ENCODE measurements at regions not wholly inside any gene's neighbourhood (a gene's known extent, or its start where the extent isn't known, plus 50 kb on each side); places are given as distances from the start of the nearest gene placed in this dataset.

DNA sequence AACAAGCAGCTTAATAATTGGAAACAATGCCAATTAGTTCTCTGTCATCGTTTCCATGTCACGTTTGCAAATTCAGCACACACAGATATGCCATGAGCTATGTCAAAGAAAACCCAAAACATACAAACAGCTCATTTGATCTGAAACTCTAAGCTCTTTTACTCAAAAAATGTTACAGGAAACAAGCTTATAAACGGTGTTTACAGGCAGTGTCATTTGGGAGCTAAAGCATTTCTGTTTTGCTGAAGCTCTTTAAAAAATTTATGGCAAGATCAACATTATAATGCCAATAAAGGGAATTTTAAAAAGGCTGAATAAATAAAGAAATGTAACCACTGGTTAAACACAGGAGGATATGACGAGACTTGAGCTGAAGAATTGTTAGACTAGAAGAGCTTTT lies 94.0 kb upstream of the HS3ST2 start:
- TF ChIP-seq MAFK (IDR thresholded peaks at IDR 0.05; ENCODE audit: low read depth, low read length) (no peak), USF2 (IDR thresholded peaks at IDR 0.05; ENCODE audit: low read depth, low read length) (no peak), SMC3 (IDR thresholded peaks at IDR 0.05; ENCODE audit: low read depth, low read length) (no peak), MAZ (IDR thresholded peaks at IDR 0.05; ENCODE audit: borderline replicate concordance, low read depth, low read length) (no peak), RFX5 (IDR thresholded peaks at IDR 0.05; ENCODE audit: low read depth, low read length) (no peak), RAD21 (IDR thresholded peaks at IDR 0.05; ENCODE audit: low read length) (no peak), CHD1 (IDR thresholded peaks at IDR 0.05; ENCODE audit: low read depth, low read length) (no peak), MXI1 (IDR thresholded peaks at IDR 0.05; ENCODE audit: borderline replicate concordance, low read depth, low read length) (no peak), RCOR1 (IDR thresholded peaks at IDR 0.05; ENCODE audit: insufficient replicate concordance, low read length) (no peak)
- TF ChIP-seq, protein P1, sequence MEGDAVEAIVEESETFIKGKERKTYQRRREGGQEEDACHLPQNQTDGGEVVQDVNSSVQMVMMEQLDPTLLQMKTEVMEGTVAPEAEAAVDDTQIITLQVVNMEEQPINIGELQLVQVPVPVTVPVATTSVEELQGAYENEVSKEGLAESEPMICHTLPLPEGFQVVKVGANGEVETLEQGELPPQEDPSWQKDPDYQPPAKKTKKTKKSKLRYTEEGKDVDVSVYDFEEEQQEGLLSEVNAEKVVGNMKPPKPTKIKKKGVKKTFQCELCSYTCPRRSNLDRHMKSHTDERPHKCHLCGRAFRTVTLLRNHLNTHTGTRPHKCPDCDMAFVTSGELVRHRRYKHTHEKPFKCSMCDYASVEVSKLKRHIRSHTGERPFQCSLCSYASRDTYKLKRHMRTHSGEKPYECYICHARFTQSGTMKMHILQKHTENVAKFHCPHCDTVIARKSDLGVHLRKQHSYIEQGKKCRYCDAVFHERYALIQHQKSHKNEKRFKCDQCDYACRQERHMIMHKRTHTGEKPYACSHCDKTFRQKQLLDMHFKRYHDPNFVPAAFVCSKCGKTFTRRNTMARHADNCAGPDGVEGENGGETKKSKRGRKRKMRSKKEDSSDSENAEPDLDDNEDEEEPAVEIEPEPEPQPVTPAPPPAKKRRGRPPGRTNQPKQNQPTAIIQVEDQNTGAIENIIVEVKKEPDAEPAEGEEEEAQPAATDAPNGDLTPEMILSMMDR (conservative IDR thresholded peaks at IDR 0.05; ENCODE audit: low read depth, low read length) = no peak
- TF ChIP-seq, protein P2, sequence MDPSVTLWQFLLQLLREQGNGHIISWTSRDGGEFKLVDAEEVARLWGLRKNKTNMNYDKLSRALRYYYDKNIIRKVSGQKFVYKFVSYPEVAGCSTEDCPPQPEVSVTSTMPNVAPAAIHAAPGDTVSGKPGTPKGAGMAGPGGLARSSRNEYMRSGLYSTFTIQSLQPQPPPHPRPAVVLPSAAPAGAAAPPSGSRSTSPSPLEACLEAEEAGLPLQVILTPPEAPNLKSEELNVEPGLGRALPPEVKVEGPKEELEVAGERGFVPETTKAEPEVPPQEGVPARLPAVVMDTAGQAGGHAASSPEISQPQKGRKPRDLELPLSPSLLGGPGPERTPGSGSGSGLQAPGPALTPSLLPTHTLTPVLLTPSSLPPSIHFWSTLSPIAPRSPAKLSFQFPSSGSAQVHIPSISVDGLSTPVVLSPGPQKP (IDR thresholded peaks at IDR 0.05; ENCODE audit: borderline replicate concordance, low read depth, low read length) = no peak
- Histone ChIP-seq H3K79me1 (ENCODE audit: low read depth in 1 of 2, low read length in 2 of 2) (no peaks in the 10 kb centered on the region), H3K9me1 (ENCODE audit: insufficient read depth, low read length) (no peaks in the 10 kb centered on the region), H3K4ac (ENCODE audit: low read depth, low read length) (no peak overlapping the region), H3K23ac (ENCODE audit: low read depth, low read length) (no peak overlapping the region), H3K9ac (ENCODE audit: low read depth, low read length) (no peak overlapping the region), H3K9me3 (ENCODE audit: control insufficient read depth, insufficient read depth, low read length) (peaks cover 1% of the 10 kb centered on the region; the same call in 1 of the 2 replicates), H4K5ac (ENCODE audit: low read depth, low read length) (no peak overlapping the region), H2AK5ac (ENCODE audit: low read depth, low read length) (no peak overlapping the region), H4K20me1 (ENCODE audit: insufficient read depth, low read length) (no peaks in the 10 kb centered on the region), H2BK5ac (ENCODE audit: low read depth, low read length, poor library complexity, severe bottlenecking) (no peak overlapping the region), H3K14ac (replicated peaks; ENCODE audit: low read depth, low read length) (no peak overlapping the region), H4K91ac (ENCODE audit: insufficient read depth, low read depth, low read length) (no peak overlapping the region), H2AK9ac (replicated peaks; ENCODE audit: low read depth, low read length, poor library complexity) (no peak overlapping the region), H2AFZ (replicated peaks; ENCODE audit: low read length, poor library complexity) (no peak overlapping the region), H4K8ac (ENCODE audit: low read depth in 2 of 2, low read length in 2 of 2) (no peak overlapping the region), H3K4me3 (ENCODE audit: insufficient read depth, low read depth, low read length) (no peak overlapping the region), H3K27me3 (ENCODE audit: control insufficient read depth, insufficient read depth, low read length) (no peaks in the 10 kb centered on the region), H2BK20ac (ENCODE audit: low read depth, low read length) (no peak overlapping the region), H3K36me3 (ENCODE audit: control insufficient read depth, insufficient read depth, low read length) (no peaks in the 10 kb centered on the region), H3K27ac (ENCODE audit: insufficient read depth, low read length) (no peak overlapping the region), H3K18ac (ENCODE audit: low read depth, low read length) (no peak overlapping the region), H2BK15ac (ENCODE audit: low read depth, low read length) (no peak overlapping the region), H3K56ac (ENCODE audit: extremely low read depth, insufficient read depth, low read length) (no peak overlapping the region), H3K4me2 (ENCODE audit: low read depth, low read length) (no peak overlapping the region), H3K4me1 (ENCODE audit: control insufficient read depth, insufficient read depth, low read length) (no peaks in the 10 kb centered on the region), H2BK120ac (ENCODE audit: low read depth, low read length) (no peak overlapping the region)
- dilution Hi-C loops (cut with HindIII; ENCODE audit: low sequenced_read_pairs, unreplicated experiment) = no loop called here
- ChIA-PET CTCF (no interaction called here), POLR2A (ENCODE audit: unreplicated experiment) (no interaction called here)
- BruUV-seq (replicated peaks) = no TSS peak
- intact Hi-C loops (cut with micrococcal nuclease) = no loop called here
- 60% methylated on average over 1 of the region's 4 CpGs; no CpG with 5 or more reads in 1 of the 2 experiments for WGBS, 2 experiments (ENCODE audit: extremely low coverage in 2 of 2, insufficient read length in 1 of 2)
- ATAC-seq (ENCODE audit: low read depth) (no peak), DNase-seq (no peak)
- in situ Hi-C loops (cut with MboI; ENCODE audit: low sequenced_read_pairs) = no loop called here
